IMR-90 (cell line): ENCODE measurements at regions not wholly inside any gene's neighbourhood (a gene's known extent, or its start where the extent isn't known, plus 50 kb on each side); places are given as distances from the start of the nearest gene placed in this dataset.

ENCODE experiments used
- ATAC-seq: fragments of 200-7000 bp; cut with Tn5 transposase; 2 replicates; pipeline ENCODE4 v1.9.1; 2020; ENCODE audit warnings: low read depth, mild to moderate bottlenecking, moderate library complexity
- BruUV-seq: library from RNA; stranded (reverse); fragments of 400-500 nt; replicated peaks from 2 replicates; lab custom pipeline; 2021; lab: Mats Ljungman, UMichigan
- CTCF ChIA-PET: fragments of 300-600 bp; formaldehyde crosslinking; extraction: SDS; loops from one replicate; lab custom pipeline; 2021; ENCODE audit warnings: antibody characterized with exemption; lab: Yijun Ruan, JAX
- POLR2A ChIA-PET: fragments of 300-600 bp; sonication (Branson Sonifier 250); formaldehyde crosslinking; loops from one replicate; lab custom pipeline; 2022; ENCODE audit warnings: antibody characterized with exemption; ENCODE audit not compliant: unreplicated experiment; lab: Charles Lee
- DNase-seq: peaks from one replicate; pipeline ENCODE4 v3.0.0; 2013
- H2AFZ ChIP-seq: replicated peaks from 2 replicates; pipeline ENCODE3; 2013; ENCODE audit warnings: low read length, mild to moderate bottlenecking; ENCODE audit not compliant: poor library complexity
- H2AK5ac ChIP-seq: 2 replicates; pipeline ENCODE4 v1.6.1; 2013; ENCODE audit warnings: low read depth, low read length, inconsistent platforms
- H2AK9ac ChIP-seq: replicated peaks from 2 replicates; pipeline ENCODE3; 2013; ENCODE audit warnings: mild to moderate bottlenecking, low read depth, low read length, moderate library complexity; ENCODE audit not compliant: poor library complexity
- H2BK120ac ChIP-seq: 2 replicates; pipeline ENCODE4 v1.6.1; 2013; ENCODE audit warnings: low read depth, low read length, inconsistent platforms
- H2BK15ac ChIP-seq: 3 replicates; pipeline ENCODE4 v1.6.1; 2013; ENCODE audit warnings: low read depth, low read length, inconsistent platforms
- H2BK20ac ChIP-seq: 2 replicates; pipeline ENCODE4 v1.6.1; 2013; ENCODE audit warnings: low read depth, mild to moderate bottlenecking, inconsistent platforms, low read length, moderate library complexity
- H2BK5ac ChIP-seq: 2 replicates; pipeline ENCODE4 v1.6.1; 2013; ENCODE audit warnings: mild to moderate bottlenecking, low read depth, low read length, inconsistent platforms; ENCODE audit not compliant: poor library complexity, severe bottlenecking
- H3K14ac ChIP-seq: replicated peaks from 2 replicates; pipeline ENCODE4 v1.6.1; 2013; ENCODE audit warnings: low read depth, low read length, inconsistent platforms
- H3K18ac ChIP-seq: 2 replicates; pipeline ENCODE4 v1.6.1; 2013; ENCODE audit warnings: low read depth, low read length, control low read depth
- H3K23ac ChIP-seq: 2 replicates; pipeline ENCODE4 v1.6.1; 2013; ENCODE audit warnings: low read depth, low read length, inconsistent platforms
- H3K27ac ChIP-seq: 2 replicates; pipeline ENCODE4 v1.5.1; 2013; ENCODE audit warnings: mild to moderate bottlenecking, control low read depth, low read length; ENCODE audit not compliant: insufficient read depth
- H3K27me3 ChIP-seq: 2 replicates; pipeline ENCODE4 v1.6.1; 2013; ENCODE audit warnings: low read length; ENCODE audit not compliant: control insufficient read depth, insufficient read depth
- H3K36me3 ChIP-seq: 2 replicates; pipeline ENCODE4 v1.6.1; 2013; ENCODE audit warnings: low read length, mixed read lengths; ENCODE audit not compliant: control insufficient read depth, insufficient read depth
- H3K4ac ChIP-seq: 2 replicates; pipeline ENCODE4 v1.6.1; 2013; ENCODE audit warnings: low read depth, low read length, inconsistent platforms
- H3K4me1 ChIP-seq: 2 replicates; pipeline ENCODE4 v1.6.1; 2013; ENCODE audit warnings: low read length, mixed read lengths; ENCODE audit not compliant: control insufficient read depth, insufficient read depth
- H3K4me2 ChIP-seq: 2 replicates; pipeline ENCODE4 v1.6.1; 2013; ENCODE audit warnings: low read depth, mild to moderate bottlenecking, control low read depth, low read length, moderate library complexity
- H3K4me3 ChIP-seq: 2 replicates; pipeline ENCODE4 v1.5.1; 2013; ENCODE audit warnings: low read depth, mild to moderate bottlenecking, control low read depth, low read length, moderate library complexity; ENCODE audit not compliant: insufficient read depth
- H3K56ac ChIP-seq: 2 replicates; pipeline ENCODE4 v1.6.1; 2013; ENCODE audit warnings: low read length, inconsistent platforms; ENCODE audit not compliant: insufficient read depth; ENCODE audit errors: extremely low read depth
- H3K79me1 ChIP-seq, 2 experiments: 2 replicates each; pipeline ENCODE4 v1.6.1; 2013; ENCODE audit warnings: low read length in 2 of 2, inconsistent platforms in 1 of 2, low read depth in 1 of 2
- H3K9ac ChIP-seq: 2 replicates; pipeline ENCODE4 v1.6.1; 2013; ENCODE audit warnings: low read depth, low read length, control low read depth
- H3K9me1 ChIP-seq: 2 replicates; pipeline ENCODE4 v1.6.1; 2013; ENCODE audit warnings: low read length, inconsistent platforms; ENCODE audit not compliant: insufficient read depth
- H3K9me3 ChIP-seq: 2 replicates; pipeline ENCODE4 v1.6.1; 2013; ENCODE audit warnings: low read length; ENCODE audit not compliant: control insufficient read depth, insufficient read depth
- H4K20me1 ChIP-seq: 2 replicates; pipeline ENCODE4 v1.6.1; 2013; ENCODE audit warnings: low read length, inconsistent platforms; ENCODE audit not compliant: insufficient read depth
- H4K5ac ChIP-seq: 2 replicates; pipeline ENCODE4 v1.6.1; 2013; ENCODE audit warnings: mild to moderate bottlenecking, low read depth, low read length, control low read depth
- H4K8ac ChIP-seq, 2 experiments: 2 replicates each; pipeline ENCODE4 v1.6.1; 2013; ENCODE audit warnings: low read depth in 2 of 2, low read length in 2 of 2, control low read depth in 1 of 2, inconsistent platforms in 1 of 2
- H4K91ac ChIP-seq: 2 replicates; pipeline ENCODE4 v1.6.1; 2013; ENCODE audit warnings: low read depth, low read length, inconsistent platforms; ENCODE audit not compliant: insufficient read depth
- NFE2L2 ChIP-seq: fragments of 150-350 bp; IDR thresholded peaks from 2 replicates; pipeline ENCODE4 v1.6.1; 2016; ENCODE audit warnings: low read depth, mild to moderate bottlenecking, low read length
- WGBS, 2 experiments: methylation state at CpG; one replicate each; pipeline versions ENCODE4 v1.1.5 to v1.1.7; 2013; ENCODE audit warnings: missing lambda C conversion rate in 2 of 2; ENCODE audit not compliant: insufficient read length in 1 of 2; ENCODE audit errors: extremely low coverage in 2 of 2; 5-methylcytosine and 5-hydroxymethylcytosine counted together
- dilution Hi-C: fragments of 300-500 bp; cut with HindIII; formaldehyde crosslinking; loops from one replicate; pipeline ENCODE4 v1.14.3; 2018; ENCODE audit warnings: low sequenced_read_pairs; ENCODE audit not compliant: unreplicated experiment
- in situ Hi-C: fragments of 300-500 bp; cut with MboI; formaldehyde crosslinking; loops from 3 replicates; pipeline ENCODE4 v1.14.3; 2019; ENCODE audit warnings: low sequenced_read_pairs, inconsistent platforms, mixed read lengths
- intact Hi-C: fragments of 100-400 bp; cut with micrococcal nuclease; formaldehyde crosslinking; loops from 2 replicates; pipeline ENCODE4 v1.10.0; 2022

DNA sequence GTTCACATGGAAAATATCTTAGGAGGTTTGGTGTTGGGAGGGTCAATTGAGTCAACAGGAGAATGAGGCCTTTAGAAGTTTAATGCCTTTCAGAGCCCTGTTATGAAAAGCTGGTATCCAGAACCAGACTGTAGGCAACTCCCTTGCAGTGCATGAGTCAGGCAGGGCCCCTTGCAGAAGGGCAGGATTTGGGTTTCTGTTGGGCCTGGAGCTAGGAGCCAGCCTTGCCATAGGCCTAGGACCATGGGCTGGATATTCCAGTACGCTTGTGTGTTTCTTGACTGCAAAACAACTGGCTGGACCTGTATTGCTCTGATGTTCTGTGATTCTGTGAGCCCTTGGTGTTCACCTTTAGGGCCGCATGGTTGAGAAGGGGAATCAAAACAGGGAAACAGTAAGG lies 121.8 kb upstream of the ADRA1D start:
- Histone ChIP-seq H3K27ac (no peak overlapping the region), H2AK9ac (no peak overlapping the region), H3K4me2 (no peak overlapping the region), H3K27me3 (no peaks in the 10 kb centered on the region), H2BK15ac (no peak overlapping the region), H2AK5ac (no peak overlapping the region), H3K9me1 (0 out of 2 replicates have a peak, but pooled peaks cover 2% of the 10 kb centered on the region), H3K4me3 (no peak overlapping the region), H4K20me1 (no peaks in the 10 kb centered on the region), H3K79me1 (no peaks in the 10 kb centered on the region), H3K9me3 (peaks cover 3% of the 10 kb centered on the region; the same call in 1 of the 2 replicates), H3K23ac (no peak overlapping the region), H2BK20ac (no peak overlapping the region), H3K4ac (no peak overlapping the region), H4K8ac (no peak overlapping the region), H4K91ac (no peak overlapping the region), H4K5ac (no peak overlapping the region), H2AFZ (no peak overlapping the region), H3K18ac (no peak overlapping the region), H3K9ac (no peak overlapping the region), H3K4me1 (peaks cover 1% of the 10 kb centered on the region; the same call in 1 of the 2 replicates), H3K36me3 (no peaks in the 10 kb centered on the region), H2BK5ac (no peak overlapping the region), H2BK120ac (no peak overlapping the region), H3K14ac (no peak overlapping the region), H3K56ac (no peak overlapping the region)
- no peak for TF ChIP-seq NFE2L2
- dilution Hi-C loops: no loop called here
- intact Hi-C loops: no loop called here
- BruUV-seq: no TSS peak
- ATAC-seq: no peak
- in situ Hi-C loops: no loop called here
- ChIA-PET POLR2A (no interaction called here), CTCF (no interaction called here)
- WGBS, 2 experiments: 56% methylated on average over 1 of the region's 2 CpGs; no CpG with 5 or more reads in 1 of the 2 experiments
- DNase-seq: no peak
